Breast epithelium (tissue), 3 donors: ENCODE measurements at regions not wholly inside any gene's neighbourhood (a gene's known extent, or its start where the extent isn't known, plus 50 kb on each side); places are given as distances from the start of the nearest gene placed in this dataset.

Source experiments
- POLR2A ChIP-seq: fragments of 450-650 bp; IDR thresholded peaks from one replicate; pipeline ENCODE4 v1.6.1; 2016; ENCODE audit warnings: antibody characterized with exemption, mild to moderate bottlenecking, moderate library complexity
- POLR2AphosphoS5 ChIP-seq, 3 donors: sonication (generic); formaldehyde crosslinking; IDR thresholded peaks; one replicate each; pipeline ENCODE4 v1.6.1; 2017; ENCODE audit warnings: antibody characterized with exemption in 3 of 3

DNA sequence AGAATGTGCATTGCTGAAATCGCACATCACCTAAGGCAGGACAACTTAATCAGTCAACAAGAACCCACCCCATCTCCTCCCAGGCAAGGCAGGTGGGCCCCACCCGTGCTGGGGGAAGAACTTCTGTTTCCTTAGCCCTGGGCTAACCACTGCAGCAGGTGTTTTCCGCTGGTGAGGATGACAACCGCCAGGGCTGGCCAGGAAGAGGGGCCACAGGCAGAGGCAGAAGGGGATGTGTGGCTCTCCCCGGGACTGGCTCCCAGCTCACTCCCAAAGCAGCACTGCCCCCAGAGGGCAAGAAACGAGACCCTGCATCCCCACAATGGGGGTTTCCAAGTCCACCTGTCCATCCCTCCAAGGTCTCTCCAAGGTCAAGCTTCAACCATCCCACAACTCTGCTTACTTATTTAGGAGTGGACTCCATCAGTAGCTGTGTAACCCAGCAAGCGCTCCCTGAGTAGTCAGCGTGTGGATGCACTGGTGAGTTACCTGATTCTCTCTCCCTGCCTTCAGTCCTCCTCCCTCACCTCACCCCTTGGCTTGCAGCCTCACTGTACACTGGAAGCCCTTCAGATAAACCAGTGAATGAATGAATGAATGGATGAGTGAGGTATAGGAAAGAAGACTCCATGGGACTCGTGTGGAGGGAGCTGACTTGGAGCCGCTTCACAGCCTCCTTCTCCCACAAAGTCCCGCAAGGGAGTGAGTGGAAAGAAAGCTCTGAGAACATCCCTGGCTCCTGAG is 168.2 kb upstream of the CST7 start:
- TF ChIP-seq POLR2A (no peak), POLR2AphosphoS5 (IDR thresholded peaks at IDR 0.05) (no peak)
